ENCODE measurements at regions not wholly inside any gene's neighbourhood (a gene's known extent, or its start where the extent isn't known, plus 50 kb on each side); places are given as distances from the start of the nearest gene placed in this dataset.
A peak's percentile ranks its signal among the peaks of the same experiment; 100 is the strongest.
"Not testable (repeated sequence)": the region's sequence is repeated elsewhere in the genome, so short reads cannot be mapped to it uniquely, and the experiment has no call there.

GRCh38 chr5:125609011-125609410 lies 814.2 kb upstream of the GRAMD2B start:
- no peak for DNase-seq

GRCh38 chr5:125610892-125611291 lies 812.3 kb upstream of the GRAMD2B start:
- DNase-seq: no peak

GRCh38 chr5:125611541-125611940 lies 811.7 kb upstream of the GRAMD2B start:
- no peak for DNase-seq

- DNase-seq: no peak
Observed at GRCh38 chr5:125612181-125612721, 811.0 kb upstream of the GRAMD2B start.

GRCh38 chr5:125612776-125613175 lies 810.4 kb upstream of the GRAMD2B start:
- no peak for DNase-seq

GRCh38 chr5:125630237-125630636 lies 793.0 kb upstream of the GRAMD2B start:
- no peak for DNase-seq

- no peak for DNase-seq
Observed at GRCh38 chr5:125633523-125633922, 789.7 kb upstream of the GRAMD2B start.

- no peak for DNase-seq
Observed at GRCh38 chr5:125634216-125634835, 788.9 kb upstream of the GRAMD2B start.

GRCh38 chr5:125639858-125640257 lies 783.4 kb upstream of the GRAMD2B start:
- DNase-seq: no peak

GRCh38 chr5:125652761-125653160 lies 770.4 kb upstream of the GRAMD2B start:
- DNase-seq: no peak

GRCh38 chr5:125654392-125654791 lies 768.8 kb upstream of the GRAMD2B start:
- no peak for DNase-seq

GRCh38 chr5:125655156-125655555 lies 768.1 kb upstream of the GRAMD2B start:
- DNase-seq: no peak

- no peak for DNase-seq
Observed at GRCh38 chr5:125657936-125658335, 765.3 kb upstream of the GRAMD2B start.

GRCh38 chr5:125659316-125660023 lies 763.7 kb upstream of the GRAMD2B start:
- DNase-seq: peak; percentile 84

- DNase-seq: no peak
Observed at GRCh38 chr5:125660231-125660895, 762.8 kb upstream of the GRAMD2B start.

- no peak for DNase-seq
Observed at GRCh38 chr5:125661584-125661983, 761.6 kb upstream of the GRAMD2B start.

GRCh38 chr5:125668884-125669283 lies 754.3 kb upstream of the GRAMD2B start:
- DNase-seq: no peak

- no peak for DNase-seq
Observed at GRCh38 chr5:125673359-125673950, 749.8 kb upstream of the GRAMD2B start.

GRCh38 chr5:125679522-125679921 lies 743.7 kb upstream of the GRAMD2B start:
- DNase-seq: no peak

GRCh38 chr5:125683669-125684068 lies 739.5 kb upstream of the GRAMD2B start:
- DNase-seq: no peak

- no peak for DNase-seq
Observed at GRCh38 chr5:125685771-125686170, 737.4 kb upstream of the GRAMD2B start.

- not testable (repeated sequence) for DNase-seq
Observed at GRCh38 chr5:125691738-125692530, 731.3 kb upstream of the GRAMD2B start.

Data from renal pelvis (tissue), 1 donor.